GM12874 (cell line): ENCODE measurements at regions not wholly inside any gene's neighbourhood (a gene's known extent, or its start where the extent isn't known, plus 50 kb on each side); places are given as distances from the start of the nearest gene placed in this dataset.

Experiments used
- CTCF ChIP-seq: IDR thresholded peaks from 2 replicates; pipeline ENCODE4 v1.5.1; 2011; ENCODE audit warnings: low read depth, mild to moderate bottlenecking, control low read depth, low read length, moderate library complexity; ENCODE audit not compliant: insufficient read depth

- TF ChIP-seq CTCF = no peak
Observed at GRCh38 chr12:126944684-126945083, 1322.3 kb upstream of the TMEM132C start.

- no peak for TF ChIP-seq CTCF
Observed at GRCh38 chr12:126949558-126949957, 1317.4 kb upstream of the TMEM132C start.

GRCh38 chr12:126950266-126950665 is 1316.7 kb upstream of the TMEM132C start:
- TF ChIP-seq CTCF = no peak

GRCh38 chr12:126952096-126953007 is 1314.6 kb upstream of the TMEM132C start:
- TF ChIP-seq CTCF = no peak

GRCh38 chr12:126953365-126953889 is 1313.5 kb upstream of the TMEM132C start:
- no peak for TF ChIP-seq CTCF

- TF ChIP-seq CTCF = no peak
Observed at GRCh38 chr12:126960221-126960620, 1306.7 kb upstream of the TMEM132C start.

GRCh38 chr12:126960709-126961108 is 1306.3 kb upstream of the TMEM132C start:
- no peak for TF ChIP-seq CTCF
